ENCODE measurements at regions not wholly inside any gene's neighbourhood (a gene's known extent, or its start where the extent isn't known, plus 50 kb on each side); places are given as distances from the start of the nearest gene placed in this dataset.

DNA sequence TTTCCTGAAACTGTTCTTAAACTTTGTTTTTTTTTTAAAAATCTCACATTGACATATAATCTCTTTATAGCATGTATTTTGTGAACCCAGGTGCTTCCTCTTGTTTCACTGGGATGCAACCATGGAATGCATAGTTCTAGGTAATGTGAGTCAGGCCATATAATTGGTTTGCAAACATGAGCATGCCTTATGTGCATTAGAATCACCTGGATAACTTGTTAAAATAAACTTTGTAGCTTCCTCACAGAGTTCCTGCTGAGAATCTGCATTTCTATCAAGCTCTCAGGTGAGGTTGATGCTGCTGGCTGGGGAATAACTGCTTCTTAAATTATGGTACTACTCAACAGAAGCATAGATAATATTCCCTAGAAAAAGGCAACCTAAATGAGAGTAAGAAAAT lies 940.3 kb upstream of the LCORL start:
- DNase-seq (ENCODE audit: low read depth in 1 of 2, low spot score in 1 of 2): no peak
- TF ChIP-seq, protein P1, sequence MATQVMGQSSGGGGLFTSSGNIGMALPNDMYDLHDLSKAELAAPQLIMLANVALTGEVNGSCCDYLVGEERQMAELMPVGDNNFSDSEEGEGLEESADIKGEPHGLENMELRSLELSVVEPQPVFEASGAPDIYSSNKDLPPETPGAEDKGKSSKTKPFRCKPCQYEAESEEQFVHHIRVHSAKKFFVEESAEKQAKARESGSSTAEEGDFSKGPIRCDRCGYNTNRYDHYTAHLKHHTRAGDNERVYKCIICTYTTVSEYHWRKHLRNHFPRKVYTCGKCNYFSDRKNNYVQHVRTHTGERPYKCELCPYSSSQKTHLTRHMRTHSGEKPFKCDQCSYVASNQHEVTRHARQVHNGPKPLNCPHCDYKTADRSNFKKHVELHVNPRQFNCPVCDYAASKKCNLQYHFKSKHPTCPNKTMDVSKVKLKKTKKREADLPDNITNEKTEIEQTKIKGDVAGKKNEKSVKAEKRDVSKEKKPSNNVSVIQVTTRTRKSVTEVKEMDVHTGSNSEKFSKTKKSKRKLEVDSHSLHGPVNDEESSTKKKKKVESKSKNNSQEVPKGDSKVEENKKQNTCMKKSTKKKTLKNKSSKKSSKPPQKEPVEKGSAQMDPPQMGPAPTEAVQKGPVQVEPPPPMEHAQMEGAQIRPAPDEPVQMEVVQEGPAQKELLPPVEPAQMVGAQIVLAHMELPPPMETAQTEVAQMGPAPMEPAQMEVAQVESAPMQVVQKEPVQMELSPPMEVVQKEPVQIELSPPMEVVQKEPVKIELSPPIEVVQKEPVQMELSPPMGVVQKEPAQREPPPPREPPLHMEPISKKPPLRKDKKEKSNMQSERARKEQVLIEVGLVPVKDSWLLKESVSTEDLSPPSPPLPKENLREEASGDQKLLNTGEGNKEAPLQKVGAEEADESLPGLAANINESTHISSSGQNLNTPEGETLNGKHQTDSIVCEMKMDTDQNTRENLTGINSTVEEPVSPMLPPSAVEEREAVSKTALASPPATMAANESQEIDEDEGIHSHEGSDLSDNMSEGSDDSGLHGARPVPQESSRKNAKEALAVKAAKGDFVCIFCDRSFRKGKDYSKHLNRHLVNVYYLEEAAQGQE (IDR thresholded peaks at IDR 0.05; ENCODE audit: insufficient replicate concordance, low read depth): no peak
- TF ChIP-seq, protein P2, sequence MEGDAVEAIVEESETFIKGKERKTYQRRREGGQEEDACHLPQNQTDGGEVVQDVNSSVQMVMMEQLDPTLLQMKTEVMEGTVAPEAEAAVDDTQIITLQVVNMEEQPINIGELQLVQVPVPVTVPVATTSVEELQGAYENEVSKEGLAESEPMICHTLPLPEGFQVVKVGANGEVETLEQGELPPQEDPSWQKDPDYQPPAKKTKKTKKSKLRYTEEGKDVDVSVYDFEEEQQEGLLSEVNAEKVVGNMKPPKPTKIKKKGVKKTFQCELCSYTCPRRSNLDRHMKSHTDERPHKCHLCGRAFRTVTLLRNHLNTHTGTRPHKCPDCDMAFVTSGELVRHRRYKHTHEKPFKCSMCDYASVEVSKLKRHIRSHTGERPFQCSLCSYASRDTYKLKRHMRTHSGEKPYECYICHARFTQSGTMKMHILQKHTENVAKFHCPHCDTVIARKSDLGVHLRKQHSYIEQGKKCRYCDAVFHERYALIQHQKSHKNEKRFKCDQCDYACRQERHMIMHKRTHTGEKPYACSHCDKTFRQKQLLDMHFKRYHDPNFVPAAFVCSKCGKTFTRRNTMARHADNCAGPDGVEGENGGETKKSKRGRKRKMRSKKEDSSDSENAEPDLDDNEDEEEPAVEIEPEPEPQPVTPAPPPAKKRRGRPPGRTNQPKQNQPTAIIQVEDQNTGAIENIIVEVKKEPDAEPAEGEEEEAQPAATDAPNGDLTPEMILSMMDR (IDR thresholded peaks at IDR 0.05; ENCODE audit: insufficient read depth, low read length): no peak
- TF ChIP-seq POLR2AphosphoS5 (IDR thresholded peaks at IDR 0.05; ENCODE audit: low read depth) (no peak), GABPA (IDR thresholded peaks at IDR 0.05; ENCODE audit: low read depth) (no peak), SPI1 (IDR thresholded peaks at IDR 0.05; ENCODE audit: borderline replicate concordance, low read depth) (no peak)
- H3K27ac ChIP-seq (replicated peaks): no peak overlapping the region
- H3K27me3 ChIP-seq (ENCODE audit: insufficient read depth, poor library complexity, severe bottlenecking): no peaks in the 10 kb centered on the region
- H3K4me3 ChIP-seq (replicated peaks; ENCODE audit: insufficient read depth, low read length): no peak overlapping the region

DNA sequence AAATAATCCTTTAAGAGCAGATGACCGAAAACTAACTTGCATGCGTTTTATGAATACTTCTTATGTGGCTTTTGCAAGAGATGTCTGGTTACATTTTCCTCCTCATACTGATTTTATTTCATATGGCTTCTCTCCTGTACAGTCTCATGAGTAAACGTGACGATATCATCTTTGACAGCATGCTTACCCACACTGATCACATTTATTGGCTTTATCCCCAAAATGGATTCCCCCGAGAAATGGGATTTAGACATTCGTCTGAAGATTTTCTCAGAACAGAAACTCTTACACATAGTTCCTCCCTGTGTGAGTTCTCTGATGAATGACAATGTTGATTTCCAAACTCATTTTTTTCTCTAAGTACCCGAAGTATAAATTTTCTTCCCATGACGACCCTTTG lies 939.7 kb upstream of the LCORL start:
- DNase-seq (ENCODE audit: low read depth in 1 of 2, low spot score in 1 of 2): no peak
- H3K4me3 ChIP-seq (replicated peaks; ENCODE audit: insufficient read depth, low read length): no peak overlapping the region
- H3K27me3 ChIP-seq (ENCODE audit: insufficient read depth, poor library complexity, severe bottlenecking): no peaks in the 10 kb centered on the region
- no peak for TF ChIP-seq SPI1 (IDR thresholded peaks at IDR 0.05; ENCODE audit: borderline replicate concordance, low read depth)
- no peak for TF ChIP-seq GABPA (IDR thresholded peaks at IDR 0.05; ENCODE audit: low read depth)
- TF ChIP-seq, protein P1 (IDR thresholded peaks at IDR 0.05; ENCODE audit: insufficient replicate concordance, low read depth): no peak
- no peak for TF ChIP-seq POLR2AphosphoS5 (IDR thresholded peaks at IDR 0.05; ENCODE audit: low read depth)
- TF ChIP-seq, protein P2 (IDR thresholded peaks at IDR 0.05; ENCODE audit: insufficient read depth, low read length): no peak
- H3K27ac ChIP-seq (replicated peaks): no peak overlapping the region

DNA sequence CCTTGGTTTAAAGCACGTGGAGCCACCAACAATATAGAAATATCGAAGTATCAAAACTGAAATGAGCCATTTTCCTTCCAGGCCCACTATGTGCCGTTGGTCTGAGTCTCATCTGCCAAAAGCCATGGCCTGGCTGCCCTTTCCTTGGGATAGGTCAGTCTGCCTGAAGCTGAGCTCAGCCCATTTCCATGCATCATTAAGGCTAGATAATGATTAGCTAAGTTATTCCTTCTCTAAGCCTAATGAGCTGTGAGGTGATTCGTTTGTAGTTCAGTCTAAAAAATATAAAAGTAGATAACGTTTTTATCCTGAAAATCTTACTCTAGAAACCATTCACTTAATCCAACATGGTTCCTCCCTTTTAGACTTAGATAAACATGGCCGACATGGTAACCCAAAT lies 936.2 kb upstream of the LCORL start:
- Histone ChIP-seq H3K4me3 (replicated peaks; ENCODE audit: insufficient read depth, low read length) (no peak overlapping the region), H3K27ac (replicated peaks) (no peak overlapping the region), H3K27me3 (ENCODE audit: insufficient read depth, poor library complexity, severe bottlenecking) (no peaks in the 10 kb centered on the region)
- TF ChIP-seq SPI1 (IDR thresholded peaks at IDR 0.05; ENCODE audit: borderline replicate concordance, low read depth): no peak
- no peak for TF ChIP-seq GABPA (IDR thresholded peaks at IDR 0.05; ENCODE audit: low read depth)
- TF ChIP-seq, protein P2 (IDR thresholded peaks at IDR 0.05; ENCODE audit: insufficient read depth, low read length): no peak
- TF ChIP-seq, protein P1 (IDR thresholded peaks at IDR 0.05; ENCODE audit: insufficient replicate concordance, low read depth): no peak
- TF ChIP-seq POLR2AphosphoS5 (IDR thresholded peaks at IDR 0.05; ENCODE audit: low read depth): no peak
- no peak for DNase-seq (ENCODE audit: low read depth in 1 of 2, low spot score in 1 of 2)

All from HL-60 (cell line).